MG63 (cell line): ENCODE measurements at regions not wholly inside any gene's neighbourhood (a gene's known extent, or its start where the extent isn't known, plus 50 kb on each side); places are given as distances from the start of the nearest gene placed in this dataset.
"Not testable (repeated sequence)": the region's sequence is repeated elsewhere in the genome, so short reads cannot be mapped to it uniquely, and the experiment has no call there.

Source experiments
- DNase-seq: peaks from one replicate; pipeline ENCODE4 v3.0.0-alpha.2; 2020
- H3K27me3 ChIP-seq: fragments of 250-450 bp; sonication (Bioruptor Pico); 2 replicates; pipeline ENCODE4 v1.5.1; 2020; ENCODE audit warnings: mild to moderate bottlenecking, moderate library complexity
- H3K36me3 ChIP-seq: fragments of 250-450 bp; sonication (Bioruptor Pico); 2 replicates; pipeline ENCODE4 v1.5.1; 2020; ENCODE audit warnings: mild to moderate bottlenecking, moderate library complexity
- H3K4me3 ChIP-seq: fragments of 250-450 bp; sonication (Bioruptor Pico); 2 replicates; pipeline ENCODE4 v1.5.1; 2020; ENCODE audit warnings: mild to moderate bottlenecking, moderate library complexity
- H3K9me3 ChIP-seq: fragments of 250-450 bp; sonication (Bioruptor Pico); 2 replicates; pipeline ENCODE4 v1.5.1; 2020; ENCODE audit warnings: mild to moderate bottlenecking, moderate library complexity

GRCh38 chr12:34097213-34097612 lies 74.9 kb downstream of the ALG10 start:
- no peaks in the 10 kb centered on the region for H3K9me3 ChIP-seq
- DNase-seq = no peak
- no peaks in the 10 kb centered on the region for H3K27me3 ChIP-seq
- no peaks in the 10 kb centered on the region for H3K36me3 ChIP-seq
- no peak overlapping the region for H3K4me3 ChIP-seq

- H3K36me3 ChIP-seq = no peaks in the 10 kb centered on the region
- H3K4me3 ChIP-seq = no peak overlapping the region
- no peaks in the 10 kb centered on the region for H3K27me3 ChIP-seq
- DNase-seq = no peak
- no peaks in the 10 kb centered on the region for H3K9me3 ChIP-seq
These were observed 83.2 kb downstream of the ALG10 start for GRCh38 chr12:34105392-34105933.

- DNase-seq = no peak
- H3K27me3 ChIP-seq = no peaks in the 10 kb centered on the region
- H3K4me3 ChIP-seq = no peak overlapping the region
- no peaks in the 10 kb centered on the region for H3K36me3 ChIP-seq
- H3K9me3 ChIP-seq = no peaks in the 10 kb centered on the region
These were observed 83.9 kb downstream of the ALG10 start for GRCh38 chr12:34106172-34106571.

GRCh38 chr12:34107016-34107415 lies 84.7 kb downstream of the ALG10 start:
- H3K9me3 ChIP-seq = no peaks in the 10 kb centered on the region
- H3K4me3 ChIP-seq = no peak overlapping the region
- H3K36me3 ChIP-seq = no peaks in the 10 kb centered on the region
- H3K27me3 ChIP-seq = no peaks in the 10 kb centered on the region
- no peak for DNase-seq

- H3K4me3 ChIP-seq = no peak overlapping the region
- no peaks in the 10 kb centered on the region for H3K9me3 ChIP-seq
- H3K36me3 ChIP-seq = no peaks in the 10 kb centered on the region
- H3K27me3 ChIP-seq = no peaks in the 10 kb centered on the region
- DNase-seq = no peak
These were observed 85.6 kb downstream of the ALG10 start for GRCh38 chr12:34107781-34108404.

GRCh38 chr12:34108405-34108803 lies 86.1 kb downstream of the ALG10 start:
- Histone ChIP-seq H3K4me3 (no peak overlapping the region), H3K36me3 (no peaks in the 10 kb centered on the region), H3K9me3 (no peaks in the 10 kb centered on the region), H3K27me3 (no peaks in the 10 kb centered on the region)
- no peak for DNase-seq

GRCh38 chr12:34108967-34109366 lies 86.7 kb downstream of the ALG10 start:
- Histone ChIP-seq H3K9me3 (no peaks in the 10 kb centered on the region), H3K27me3 (no peaks in the 10 kb centered on the region), H3K4me3 (no peak overlapping the region), H3K36me3 (no peaks in the 10 kb centered on the region)
- DNase-seq = no peak

GRCh38 chr12:34109390-34109789 lies 87.1 kb downstream of the ALG10 start:
- Histone ChIP-seq H3K27me3 (no peaks in the 10 kb centered on the region), H3K9me3 (no peaks in the 10 kb centered on the region), H3K36me3 (no peaks in the 10 kb centered on the region), H3K4me3 (no peak overlapping the region)
- no peak for DNase-seq

GRCh38 chr12:34109909-34110531 lies 87.7 kb downstream of the ALG10 start:
- H3K9me3 ChIP-seq, DNase-seq, H3K27me3 ChIP-seq, H3K4me3 ChIP-seq, H3K36me3 ChIP-seq: not testable (repeated sequence)

- DNase-seq = no peak
- no peaks in the 10 kb centered on the region for H3K9me3 ChIP-seq
These were observed 97.1 kb downstream of the ALG10 start for GRCh38 chr12:34119366-34119765.

GRCh38 chr12:34121360-34121759 lies 99.1 kb downstream of the ALG10 start:
- no peak for DNase-seq
- Histone ChIP-seq H3K9me3 (no peaks in the 10 kb centered on the region), H3K36me3 (no peaks in the 10 kb centered on the region), H3K4me3 (no peak overlapping the region), H3K27me3 (no peaks in the 10 kb centered on the region)

More at GRCh38 chr12:34119366-34119765, 97.1 kb downstream of the ALG10 start:
- H3K36me3 ChIP-seq = no peaks in the 10 kb centered on the region
- H3K4me3 ChIP-seq = no peak overlapping the region
- H3K27me3 ChIP-seq = no peaks in the 10 kb centered on the region

GRCh38 chr12:34123092-34123491 lies 100.8 kb downstream of the ALG10 start:
- DNase-seq = peak; percentile 15
- not testable (repeated sequence) for H3K36me3 ChIP-seq, H3K27me3 ChIP-seq, H3K4me3 ChIP-seq, H3K9me3 ChIP-seq

GRCh38 chr12:34124608-34125007 lies 102.3 kb downstream of the ALG10 start:
- no peak for DNase-seq
- Histone ChIP-seq H3K9me3 (no peaks in the 10 kb centered on the region), H3K27me3 (no peaks in the 10 kb centered on the region), H3K36me3 (no peaks in the 10 kb centered on the region), H3K4me3 (no peak overlapping the region)

- no peak for DNase-seq
- Histone ChIP-seq H3K4me3 (no peak overlapping the region), H3K9me3 (no peaks in the 10 kb centered on the region), H3K36me3 (no peaks in the 10 kb centered on the region), H3K27me3 (no peaks in the 10 kb centered on the region)
These were observed 103.9 kb downstream of the ALG10 start for GRCh38 chr12:34126239-34126641.

GRCh38 chr12:34126805-34127204 lies 104.5 kb downstream of the ALG10 start:
- DNase-seq = no peak
- Histone ChIP-seq H3K36me3 (no peaks in the 10 kb centered on the region), H3K27me3 (no peaks in the 10 kb centered on the region), H3K9me3 (no peaks in the 10 kb centered on the region), H3K4me3 (no peak overlapping the region)

GRCh38 chr12:34127379-34127778 lies 105.1 kb downstream of the ALG10 start:
- H3K9me3 ChIP-seq, DNase-seq, H3K27me3 ChIP-seq, H3K36me3 ChIP-seq, H3K4me3 ChIP-seq: not testable (repeated sequence)

GRCh38 chr12:34142430-34142829 lies 120.1 kb downstream of the ALG10 start:
- no peaks in the 10 kb centered on the region for H3K36me3 ChIP-seq
- no peak overlapping the region for H3K4me3 ChIP-seq
- no peak for DNase-seq
- no peaks in the 10 kb centered on the region for H3K9me3 ChIP-seq
- no peaks in the 10 kb centered on the region for H3K27me3 ChIP-seq

- Histone ChIP-seq H3K4me3 (no peak overlapping the region), H3K27me3 (no peaks in the 10 kb centered on the region), H3K9me3 (no peaks in the 10 kb centered on the region), H3K36me3 (no peaks in the 10 kb centered on the region)
- no peak for DNase-seq
These were observed 128.7 kb downstream of the ALG10 start for GRCh38 chr12:34151019-34151418.
